PC-9 (cell line): ENCODE measurements at regions not wholly inside any gene's neighbourhood (a gene's known extent, or its start where the extent isn't known, plus 50 kb on each side); places are given as distances from the start of the nearest gene placed in this dataset.

Source experiments
- CTCF ChIP-seq: fragments of 200-600 bp; sonication (generic); conservative IDR thresholded peaks from 2 replicates; pipeline ENCODE4 v1.6.1; 2017; ENCODE audit warnings: mixed run types, antibody characterized with exemption, mild to moderate bottlenecking, moderate library complexity
- EZH2 ChIP-seq: fragments of 200-600 bp; sonication (generic); IDR thresholded peaks from 2 replicates; pipeline ENCODE4 v1.8.0; 2017; ENCODE audit warnings: antibody characterized with exemption, low read depth

- TF ChIP-seq CTCF = no peak
- TF ChIP-seq EZH2 = no peak
These were observed 158.1 kb downstream of the SPATA31D1 start for GRCh38 chr9:82146677-82147076.
